Upper lobe of right lung (tissue), 1 donor: ENCODE measurements at regions not wholly inside any gene's neighbourhood (a gene's known extent, or its start where the extent isn't known, plus 50 kb on each side); places are given as distances from the start of the nearest gene placed in this dataset.

Experiments used
- ATAC-seq: fragments of 200-7000 bp; cut with Tn5 transposase; one replicate; pipeline ENCODE4 v1.9.1; 2020; ENCODE audit warnings: mild to moderate bottlenecking, moderate library complexity
- DNase-seq: peaks from one replicate; pipeline ENCODE4 v3.0.0-alpha.2; 2020
- H3K27ac ChIP-seq: fragments of 200-600 bp; one replicate; pipeline ENCODE4 v1.8.0; 2022
- H3K27me3 ChIP-seq: fragments of 200-600 bp; one replicate; pipeline ENCODE4 v1.8.0; 2022; ENCODE audit warnings: mild to moderate bottlenecking
- H3K36me3 ChIP-seq: fragments of 200-600 bp; one replicate; pipeline ENCODE4 v1.8.0; 2022
- H3K4me1 ChIP-seq: fragments of 200-600 bp; one replicate; pipeline ENCODE4 v1.8.0; 2022
- H3K4me3 ChIP-seq: fragments of 200-600 bp; one replicate; pipeline ENCODE4 v1.8.0; 2022; ENCODE audit warnings: mild to moderate bottlenecking
- H3K9me3 ChIP-seq: fragments of 200-600 bp; one replicate; pipeline ENCODE4 v1.8.0; 2022
- CTCF ChIP-seq: fragments of 200-600 bp; IDR thresholded peaks from one replicate; pipeline ENCODE4 v1.8.0; 2022; ENCODE audit warnings: antibody characterized with exemption
- intact Hi-C: fragments of 100-400 bp; cut with DNase I; formaldehyde crosslinking; loops from one replicate; pipeline ENCODE4 v1.11.0; 2022
- donor health status: DM: no; HTN: yes; CAD: no; lungs with severe emphysema.

- Histone ChIP-seq H3K9me3 (no peaks in the 10 kb centered on the region), H3K27ac (no peak overlapping the region), H3K27me3 (no peaks in the 10 kb centered on the region), H3K4me1 (no peaks in the 10 kb centered on the region), H3K36me3 (no peaks in the 10 kb centered on the region), H3K4me3 (no peak overlapping the region)
- TF ChIP-seq CTCF = no peak
- intact Hi-C loops = no loop called here
- no peak for DNase-seq
- no peak for ATAC-seq
Observed at GRCh38 chr10:63012623-63013022, 120.5 kb upstream of the NRBF2 start.

- no peaks in the 10 kb centered on the region for H3K9me3 ChIP-seq
Observed at GRCh38 chr10:63010203-63010602, 122.9 kb upstream of the NRBF2 start.

GRCh38 chr10:63008491-63008890 lies 124.6 kb upstream of the NRBF2 start:
- Histone ChIP-seq H3K27ac (no peak overlapping the region), H3K9me3 (no peaks in the 10 kb centered on the region), H3K36me3 (no peaks in the 10 kb centered on the region), H3K27me3 (no peaks in the 10 kb centered on the region), H3K4me3 (no peak overlapping the region), H3K4me1 (no peaks in the 10 kb centered on the region)
- intact Hi-C loops = no loop called here
- ATAC-seq (no peak), DNase-seq (no peak)
- no peak for TF ChIP-seq CTCF

More at GRCh38 chr10:63010203-63010602, 122.9 kb upstream of the NRBF2 start:
- no peak for DNase-seq
- no peaks in the 10 kb centered on the region for H3K4me1 ChIP-seq
- no peak overlapping the region for H3K27ac ChIP-seq
- no peaks in the 10 kb centered on the region for H3K36me3 ChIP-seq
- no peak overlapping the region for H3K4me3 ChIP-seq
- no peaks in the 10 kb centered on the region for H3K27me3 ChIP-seq
- ATAC-seq = no peak
- no peak for TF ChIP-seq CTCF
- intact Hi-C loops = no loop called here

GRCh38 chr10:63007112-63007511 lies 126.0 kb upstream of the NRBF2 start:
- Histone ChIP-seq H3K4me3 (no peak overlapping the region), H3K4me1 (no peaks in the 10 kb centered on the region)

GRCh38 chr10:63005246-63005645 lies 127.9 kb upstream of the NRBF2 start:
- no peaks in the 10 kb centered on the region for H3K9me3 ChIP-seq
- intact Hi-C loops = no loop called here
- DNase-seq (no peak), ATAC-seq (no peak)
- no peaks in the 10 kb centered on the region for H3K36me3 ChIP-seq
- H3K4me3 ChIP-seq = no peak overlapping the region
- no peaks in the 10 kb centered on the region for H3K4me1 ChIP-seq
- TF ChIP-seq CTCF = no peak
- H3K27ac ChIP-seq = no peak overlapping the region
- H3K27me3 ChIP-seq = no peaks in the 10 kb centered on the region

More at GRCh38 chr10:63007112-63007511, 126.0 kb upstream of the NRBF2 start:
- intact Hi-C loops = no loop called here
- H3K27me3 ChIP-seq = no peaks in the 10 kb centered on the region
- ATAC-seq (no peak), DNase-seq (no peak)
- H3K9me3 ChIP-seq = no peaks in the 10 kb centered on the region
- TF ChIP-seq CTCF = no peak
- H3K36me3 ChIP-seq = no peaks in the 10 kb centered on the region
- no peak overlapping the region for H3K27ac ChIP-seq

GRCh38 chr10:63003816-63004453 lies 129.2 kb upstream of the NRBF2 start:
- TF ChIP-seq CTCF = peak; percentile 36
- intact Hi-C loops = no loop called here
- ATAC-seq (no peak), DNase-seq (no peak)
- Histone ChIP-seq H3K4me1 (no peaks in the 10 kb centered on the region), H3K27ac (no peak overlapping the region), H3K27me3 (no peaks in the 10 kb centered on the region), H3K36me3 (no peaks in the 10 kb centered on the region), H3K9me3 (no peaks in the 10 kb centered on the region), H3K4me3 (no peak overlapping the region)
